ENCODE measurements at regions not wholly inside any gene's neighbourhood (a gene's known extent, or its start where the extent isn't known, plus 50 kb on each side); places are given as distances from the start of the nearest gene placed in this dataset.

DNA sequence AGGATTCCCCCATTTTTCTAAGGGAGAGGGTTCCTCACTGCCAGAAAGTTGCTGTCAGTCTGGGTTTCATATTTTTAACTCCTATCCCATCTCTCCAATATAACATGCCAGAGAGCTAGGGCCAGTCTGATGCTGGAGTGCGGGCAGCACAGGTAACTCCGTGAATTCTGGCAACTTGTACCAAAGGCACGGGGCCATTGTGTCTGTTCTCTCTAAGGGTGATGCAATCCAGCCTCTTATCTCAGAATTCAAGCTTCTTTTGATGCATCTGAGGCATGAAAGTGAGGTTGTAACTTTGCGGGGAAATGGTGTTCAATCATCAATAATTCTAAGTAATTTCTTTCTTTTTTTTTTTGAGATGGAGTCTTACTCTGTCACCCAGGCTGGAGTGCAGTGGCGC, 1074.4 kb downstream of the TYW1 start:
- no peak for DNase-seq (ENCODE audit: low spot score)
- H3K27ac ChIP-seq (ENCODE audit: low read depth, low read length, poor library complexity, severe bottlenecking): no peak overlapping the region
- no peak for TF ChIP-seq EZH2 (IDR thresholded peaks at IDR 0.05; ENCODE audit: borderline replicate concordance, low read depth, low read length, poor library complexity, severe bottlenecking)
- no peak for TF ChIP-seq CTCF (conservative IDR thresholded peaks at IDR 0.05; ENCODE audit: low read depth, low read length)
- POLR2A ChIA-PET (ENCODE audit: low non-redundant PET): no interaction called here
- no peak overlapping the region for H3K4me3 ChIP-seq (ENCODE audit: low read depth, low read length, poor library complexity, severe bottlenecking)
- no peaks in the 10 kb centered on the region for H3K27me3 ChIP-seq (replicated peaks; ENCODE audit: insufficient read depth, low read depth, low read length, poor library complexity)
- intact Hi-C loops (cut with micrococcal nuclease; ENCODE audit: unreplicated experiment): no loop called here
- CTCF ChIA-PET: no interaction called here
- H3K9me3 ChIP-seq (ENCODE audit: low read depth, low read length, poor library complexity, severe bottlenecking): no peaks in the 10 kb centered on the region
- no peaks in the 10 kb centered on the region for H3K36me3 ChIP-seq (ENCODE audit: insufficient read depth, low read length, poor library complexity, severe bottlenecking)
- peaks cover 2% of the 10 kb centered on the region for H3K4me1 ChIP-seq (ENCODE audit: insufficient read depth, low read length, poor library complexity, severe bottlenecking)
- no TSS peak for BruUV-seq (replicated peaks)

DNA sequence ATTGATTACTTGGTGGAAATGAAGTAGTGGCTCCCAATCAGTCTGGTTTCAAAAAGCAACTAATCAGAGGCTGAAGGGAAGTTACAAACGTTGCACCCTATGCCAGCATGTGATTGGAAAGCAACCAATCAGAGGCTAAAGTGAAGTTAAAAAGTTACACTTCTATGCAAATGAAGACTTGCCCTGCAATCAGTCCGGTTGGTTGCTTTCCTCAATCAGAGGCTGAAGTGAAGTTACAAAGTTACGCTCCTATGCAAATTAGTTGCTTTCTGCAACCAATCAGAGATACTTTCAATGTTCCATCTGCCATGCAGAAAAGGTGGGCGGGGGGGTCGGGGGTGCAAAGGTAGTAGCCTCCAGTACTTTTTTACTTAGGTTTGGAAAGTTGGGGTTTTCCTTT, 1077.1 kb downstream of the TYW1 start:
- Histone ChIP-seq H3K4me3 (ENCODE audit: low read depth, low read length, poor library complexity, severe bottlenecking) (no peak overlapping the region), H3K27ac (ENCODE audit: low read depth, low read length, poor library complexity, severe bottlenecking) (no peak overlapping the region), H3K4me1 (ENCODE audit: insufficient read depth, low read length, poor library complexity, severe bottlenecking) (no peaks in the 10 kb centered on the region), H3K27me3 (replicated peaks; ENCODE audit: insufficient read depth, low read depth, low read length, poor library complexity) (no peaks in the 10 kb centered on the region), H3K9me3 (ENCODE audit: low read depth, low read length, poor library complexity, severe bottlenecking) (no peaks in the 10 kb centered on the region), H3K36me3 (ENCODE audit: insufficient read depth, low read length, poor library complexity, severe bottlenecking) (no peaks in the 10 kb centered on the region)
- DNase-seq (ENCODE audit: low spot score): no peak
- TF ChIP-seq EZH2 (IDR thresholded peaks at IDR 0.05; ENCODE audit: borderline replicate concordance, low read depth, low read length, poor library complexity, severe bottlenecking): no peak
- no peak for TF ChIP-seq CTCF (conservative IDR thresholded peaks at IDR 0.05; ENCODE audit: low read depth, low read length)
- intact Hi-C loops (cut with micrococcal nuclease; ENCODE audit: unreplicated experiment): no loop called here
- POLR2A ChIA-PET (ENCODE audit: low non-redundant PET): no interaction called here
- CTCF ChIA-PET: no interaction called here
- BruUV-seq (replicated peaks): no TSS peak

DNA sequence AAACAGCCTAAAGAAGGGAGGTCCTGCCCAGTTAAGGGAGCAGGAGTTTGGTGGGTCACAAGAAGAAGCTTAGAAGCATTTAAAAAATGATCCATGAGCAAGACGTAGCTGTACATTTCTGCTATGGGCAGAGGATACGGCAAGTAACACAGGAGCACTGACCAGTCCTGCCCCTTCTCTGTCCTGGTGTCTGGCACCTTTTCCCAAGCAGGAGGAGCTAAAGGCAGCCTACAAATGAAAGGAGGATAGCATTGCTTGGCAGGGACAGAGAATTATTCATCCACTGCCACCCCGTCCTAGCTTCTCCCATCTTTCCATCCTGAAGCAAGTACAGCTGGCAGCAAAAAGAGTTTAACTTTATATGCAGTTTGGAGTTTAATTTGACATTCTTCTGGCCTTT, 1077.6 kb downstream of the TYW1 start:
- no peak for TF ChIP-seq EZH2 (IDR thresholded peaks at IDR 0.05; ENCODE audit: borderline replicate concordance, low read depth, low read length, poor library complexity, severe bottlenecking)
- no peak for TF ChIP-seq CTCF (conservative IDR thresholded peaks at IDR 0.05; ENCODE audit: low read depth, low read length)
- no TSS peak for BruUV-seq (replicated peaks)
- Histone ChIP-seq H3K27ac (ENCODE audit: low read depth, low read length, poor library complexity, severe bottlenecking) (no peak overlapping the region), H3K27me3 (replicated peaks; ENCODE audit: insufficient read depth, low read depth, low read length, poor library complexity) (no peaks in the 10 kb centered on the region), H3K4me3 (ENCODE audit: low read depth, low read length, poor library complexity, severe bottlenecking) (no peak overlapping the region), H3K36me3 (ENCODE audit: insufficient read depth, low read length, poor library complexity, severe bottlenecking) (no peaks in the 10 kb centered on the region), H3K9me3 (ENCODE audit: low read depth, low read length, poor library complexity, severe bottlenecking) (no peaks in the 10 kb centered on the region), H3K4me1 (ENCODE audit: insufficient read depth, low read length, poor library complexity, severe bottlenecking) (no peaks in the 10 kb centered on the region)
- DNase-seq (ENCODE audit: low spot score): no peak
- POLR2A ChIA-PET (ENCODE audit: low non-redundant PET): no interaction called here
- intact Hi-C loops (cut with micrococcal nuclease; ENCODE audit: unreplicated experiment): no loop called here
- CTCF ChIA-PET: no interaction called here

All from A673 (cell line).